ENCODE measurements at regions not wholly inside any gene's neighbourhood (a gene's known extent, or its start where the extent isn't known, plus 50 kb on each side); places are given as distances from the start of the nearest gene placed in this dataset.

- no peak for DNase-seq
Observed at GRCh38 chr18:22080035-22080434, 89.4 kb upstream of the GATA6 start.

GRCh38 chr18:22082408-22082807 is 87.0 kb upstream of the GATA6 start:
- DNase-seq = no peak

- no peak for DNase-seq
Observed at GRCh38 chr18:22084547-22084946, 84.8 kb upstream of the GATA6 start.

- DNase-seq = no peak
Observed at GRCh38 chr18:22086973-22087372, 82.4 kb upstream of the GATA6 start.

GRCh38 chr18:22088029-22088428 is 81.4 kb upstream of the GATA6 start:
- no peak for DNase-seq

- DNase-seq = no peak
Observed at GRCh38 chr18:22088996-22089640, 80.3 kb upstream of the GATA6 start.

- no peak for DNase-seq
Observed at GRCh38 chr18:22091341-22091740, 78.0 kb upstream of the GATA6 start.

- DNase-seq = no peak
Observed at GRCh38 chr18:22093731-22094357, 75.5 kb upstream of the GATA6 start.

GRCh38 chr18:22094358-22094734 is 75.0 kb upstream of the GATA6 start:
- no peak for DNase-seq

GRCh38 chr18:22098563-22098989 is 70.8 kb upstream of the GATA6 start:
- DNase-seq = no peak

- DNase-seq = no peak
Observed at GRCh38 chr18:22099925-22100324, 69.5 kb upstream of the GATA6 start.

- DNase-seq = no peak
Observed at GRCh38 chr18:22101731-22102130, 67.7 kb upstream of the GATA6 start.

- DNase-seq = no peak
Observed at GRCh38 chr18:22102953-22103646, 66.3 kb upstream of the GATA6 start.

GRCh38 chr18:22103647-22104031 is 65.8 kb upstream of the GATA6 start:
- DNase-seq = no peak

GRCh38 chr18:22106536-22107292 is 62.7 kb upstream of the GATA6 start:
- no peak for DNase-seq

GRCh38 chr18:22108674-22109073 is 60.7 kb upstream of the GATA6 start:
- DNase-seq = no peak

GRCh38 chr18:22109535-22109934 is 59.9 kb upstream of the GATA6 start:
- no peak for DNase-seq

GRCh38 chr18:22110461-22110924 is 58.9 kb upstream of the GATA6 start:
- no peak for DNase-seq

- no peak for DNase-seq
Observed at GRCh38 chr18:22112215-22112614, 57.2 kb upstream of the GATA6 start.

- DNase-seq = no peak
Observed at GRCh38 chr18:22113144-22113844, 56.1 kb upstream of the GATA6 start.

GRCh38 chr18:22114526-22115321 is 54.7 kb upstream of the GATA6 start:
- DNase-seq = no peak

GRCh38 chr18:22115573-22115972 is 53.8 kb upstream of the GATA6 start:
- no peak for DNase-seq

Measured in NCI-H2227 treated with DMSO at 0.1 percent for 48 hours (cell line).